ENCODE measurements at regions not wholly inside any gene's neighbourhood (a gene's known extent, or its start where the extent isn't known, plus 50 kb on each side); places are given as distances from the start of the nearest gene placed in this dataset.

DNA sequence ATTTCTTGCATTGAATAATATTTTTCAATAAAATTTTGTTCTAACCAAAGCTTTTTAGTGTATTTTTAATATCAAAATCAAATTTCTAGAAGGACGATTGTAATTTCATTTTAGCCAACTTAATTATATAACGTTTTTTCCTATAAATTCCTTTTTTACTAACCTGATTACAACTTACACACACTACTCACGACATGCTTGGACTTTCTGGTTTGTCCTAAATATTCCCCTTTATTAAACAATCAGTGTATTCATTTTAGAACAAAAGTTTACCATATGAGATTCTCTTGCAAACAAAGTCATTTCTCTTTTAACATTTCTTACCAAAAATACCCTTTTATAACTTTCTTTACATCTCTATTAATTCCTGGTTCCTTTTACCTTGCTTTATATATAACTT lies 173.7 kb downstream of the PWWP3B start:
- peaks cover 74 to 81% of the 10 kb centered on the region in 2 experiments for H3K9me3 Mint-ChIP-seq
- no peak overlapping the region for H2AFZ ChIP-seq (ENCODE audit: low read length)
- H3K4me2 ChIP-seq (ENCODE audit: insufficient read depth, insufficient read length, low read length) = no peak overlapping the region
- H3K79me2 ChIP-seq (ENCODE audit: insufficient read depth, low read length) = no peaks in the 10 kb centered on the region
- no peak overlapping the region for H4K91ac ChIP-seq (ENCODE audit: insufficient read length, low read depth, low read length)
- no peak overlapping the region for H2AK5ac ChIP-seq (ENCODE audit: insufficient read length, low read length)
- no peak overlapping the region for H3K27ac ChIP-seq (ENCODE audit: insufficient read length, low read depth, low read length)
- H2BK12ac ChIP-seq (ENCODE audit: insufficient read length, low read depth, low read length) = no peak overlapping the region
- no peak overlapping the region for H3K4me3 Mint-ChIP-seq
- H3K14ac ChIP-seq (ENCODE audit: insufficient read depth, low read length) = no peak overlapping the region
- no peaks in the 10 kb centered on the region for H3K4me1 Mint-ChIP-seq
- H4K20me1 ChIP-seq (ENCODE audit: control insufficient read depth, insufficient read depth, insufficient read length) = no peaks in the 10 kb centered on the region
- no peaks in the 10 kb centered on the region for H3K79me1 ChIP-seq (ENCODE audit: insufficient read depth, low read depth, low read length, poor library complexity, severe bottlenecking)
- no peaks in the 10 kb centered on the region for H3K4me1 ChIP-seq (ENCODE audit: insufficient read depth, low read length)
- H3K4ac ChIP-seq (ENCODE audit: low read depth, low read length) = no peak overlapping the region
- H3K27me3 Mint-ChIP-seq (ENCODE audit: low read depth) = no peaks in the 10 kb centered on the region; the same call in 1 of the 2 replicates
- H3K23me2 ChIP-seq (ENCODE audit: insufficient read length, low read depth, low read length, poor library complexity, severe bottlenecking) = no peaks in the 10 kb centered on the region
- H3K56ac ChIP-seq (ENCODE audit: insufficient read length, low read depth, low read length) = no peak overlapping the region
- H3K9ac ChIP-seq (ENCODE audit: extremely low read depth, insufficient read length, low read length) = no peak overlapping the region
- H3K36me3 Mint-ChIP-seq (ENCODE audit: insufficient read depth in 1 of 3, low read depth in 3 of 3) = peaks cover 0 to 16% (median 1%) of the 10 kb centered on the region in 3 experiments; a peak in 3 of 7 replicates
- no peak overlapping the region for H2BK15ac ChIP-seq (ENCODE audit: low read depth, low read length)
- no peak overlapping the region for H2BK120ac ChIP-seq (ENCODE audit: low read depth, low read length, poor library complexity, severe bottlenecking)
- H3K27ac Mint-ChIP-seq = no peak overlapping the region
- H3T11ph ChIP-seq (ENCODE audit: low read length) = no peak overlapping the region
- H4K5ac ChIP-seq (ENCODE audit: insufficient read length, low read depth, low read length) = no peak overlapping the region
- H2BK20ac ChIP-seq (ENCODE audit: low read depth, low read length, poor library complexity, severe bottlenecking) = no peak overlapping the region
- H3K27me3 ChIP-seq (ENCODE audit: insufficient read depth, low read length) = no peaks in the 10 kb centered on the region
- no peak overlapping the region for H3K18ac ChIP-seq (ENCODE audit: insufficient read length, low read depth, low read length)
- no peak for DNase-seq
- TF ChIP-seq, protein P1, sequence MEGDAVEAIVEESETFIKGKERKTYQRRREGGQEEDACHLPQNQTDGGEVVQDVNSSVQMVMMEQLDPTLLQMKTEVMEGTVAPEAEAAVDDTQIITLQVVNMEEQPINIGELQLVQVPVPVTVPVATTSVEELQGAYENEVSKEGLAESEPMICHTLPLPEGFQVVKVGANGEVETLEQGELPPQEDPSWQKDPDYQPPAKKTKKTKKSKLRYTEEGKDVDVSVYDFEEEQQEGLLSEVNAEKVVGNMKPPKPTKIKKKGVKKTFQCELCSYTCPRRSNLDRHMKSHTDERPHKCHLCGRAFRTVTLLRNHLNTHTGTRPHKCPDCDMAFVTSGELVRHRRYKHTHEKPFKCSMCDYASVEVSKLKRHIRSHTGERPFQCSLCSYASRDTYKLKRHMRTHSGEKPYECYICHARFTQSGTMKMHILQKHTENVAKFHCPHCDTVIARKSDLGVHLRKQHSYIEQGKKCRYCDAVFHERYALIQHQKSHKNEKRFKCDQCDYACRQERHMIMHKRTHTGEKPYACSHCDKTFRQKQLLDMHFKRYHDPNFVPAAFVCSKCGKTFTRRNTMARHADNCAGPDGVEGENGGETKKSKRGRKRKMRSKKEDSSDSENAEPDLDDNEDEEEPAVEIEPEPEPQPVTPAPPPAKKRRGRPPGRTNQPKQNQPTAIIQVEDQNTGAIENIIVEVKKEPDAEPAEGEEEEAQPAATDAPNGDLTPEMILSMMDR (conservative IDR thresholded peaks at IDR 0.05) = no peak
- no peak overlapping the region for H3K23ac ChIP-seq (ENCODE audit: insufficient read length, low read depth, low read length)
- no CpG with 5 or more reads among the region's 3 CpGs for WGBS (ENCODE audit: extremely low coverage, insufficient read length, low lambda C conversion rate)
- H2BK5ac ChIP-seq (ENCODE audit: insufficient read length, low read length) = no peak overlapping the region
- no peak overlapping the region for H4K8ac ChIP-seq (replicated peaks; ENCODE audit: insufficient read length, low read depth, low read length)
- peaks cover 12% of the 10 kb centered on the region for H3K9me3 ChIP-seq (ENCODE audit: control insufficient read depth, low read depth, low read length)

Data from H9 (cell line).